ENCODE measurements at regions not wholly inside any gene's neighbourhood (a gene's known extent, or its start where the extent isn't known, plus 50 kb on each side); places are given as distances from the start of the nearest gene placed in this dataset.

DNA sequence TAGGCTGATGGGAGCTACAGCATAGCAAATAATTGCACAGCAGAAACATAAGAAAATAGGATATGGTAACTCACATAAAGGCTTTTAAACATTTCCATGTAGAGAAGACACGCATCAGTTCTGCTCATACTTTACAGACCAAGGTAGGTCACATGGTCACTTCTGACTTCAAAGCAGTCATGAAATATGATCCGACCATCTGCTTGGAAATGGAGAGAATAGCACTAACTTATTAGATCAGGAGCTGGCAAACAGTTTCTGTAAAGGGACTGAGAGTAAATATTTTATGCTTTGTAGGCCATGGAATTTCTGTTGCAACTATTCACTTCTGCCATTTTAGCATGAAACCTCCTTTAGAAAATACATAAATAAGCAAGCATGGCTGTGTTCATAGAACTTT, 936.6 kb upstream of the FANCL start:
- no peak for TF ChIP-seq CTCF (conservative IDR thresholded peaks at IDR 0.05)
- TF ChIP-seq EZH2 (IDR thresholded peaks at IDR 0.05; ENCODE audit: low read depth) = no peak

Data from PC-9 (cell line).